Type B pancreatic cell (in vitro differentiated cells): ENCODE measurements at regions not wholly inside any gene's neighbourhood (a gene's known extent, or its start where the extent isn't known, plus 50 kb on each side); places are given as distances from the start of the nearest gene placed in this dataset.

Experiments used
- DNase-seq: peaks from one replicate; pipeline ENCODE4 v3.0.0; 2021; ENCODE audit warnings: mixed read lengths; ENCODE audit not compliant: unreplicated experiment; ENCODE audit errors: extremely low spot score
- H3K27ac Mint-ChIP-seq: 2 replicates; pipeline ENCODE4 v1.8.0; 2021; ENCODE audit warnings: mild to moderate bottlenecking, mixed read lengths
- H3K27me3 Mint-ChIP-seq: 2 replicates; pipeline ENCODE4 v1.8.0; 2021; ENCODE audit warnings: mixed read lengths
- H3K36me3 Mint-ChIP-seq: 2 replicates; pipeline ENCODE4 v1.8.0; 2021; ENCODE audit warnings: mixed read lengths
- H3K4me1 Mint-ChIP-seq: one replicate; pipeline ENCODE4 v1.8.0; 2021; ENCODE audit warnings: mixed read lengths; ENCODE audit not compliant: unreplicated experiment
- H3K4me3 Mint-ChIP-seq: 2 replicates; pipeline ENCODE4 v1.8.0; 2021; ENCODE audit warnings: mild to moderate bottlenecking, mixed read lengths
- H3K9me3 Mint-ChIP-seq: 2 replicates; pipeline ENCODE4 v1.8.0; 2021; ENCODE audit warnings: mixed read lengths
- CTCF ChIP-seq: fragments of 200-600 bp; sonication (generic); conservative IDR thresholded peaks from 2 replicates; pipeline ENCODE4 v1.5.0; 2021; ENCODE audit warnings: antibody characterized with exemption, mild to moderate bottlenecking

DNA sequence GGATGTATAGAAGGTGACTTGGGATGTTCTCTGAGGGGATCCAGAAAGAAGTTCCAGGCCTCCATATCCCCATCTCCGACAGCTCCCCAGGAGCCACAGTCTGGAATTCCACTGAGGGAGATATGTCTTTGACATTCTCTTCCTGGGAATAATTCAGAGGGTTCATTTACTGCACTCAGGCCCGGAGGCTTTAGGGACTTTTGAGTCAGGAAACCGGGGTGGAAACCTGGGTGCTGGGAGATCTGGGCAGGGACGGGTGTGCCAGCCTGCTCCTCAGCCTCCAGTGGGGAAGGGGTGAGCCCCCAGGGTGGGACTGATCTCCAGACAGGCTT, 147.7 kb downstream of the SMAD6 start:
- TF ChIP-seq CTCF = no peak
- no peak overlapping the region for H3K4me3 Mint-ChIP-seq
- H3K27me3 Mint-ChIP-seq = no peaks in the 10 kb centered on the region
- DNase-seq = no peak
- no peaks in the 10 kb centered on the region for H3K9me3 Mint-ChIP-seq
- no peaks in the 10 kb centered on the region for H3K36me3 Mint-ChIP-seq
- H3K27ac Mint-ChIP-seq = peak overlapping the region; percentile 56
- H3K4me1 Mint-ChIP-seq = peaks cover 29% of the 10 kb centered on the region

GRCh38 chr15:66850078-66850991, 148.3 kb downstream of the SMAD6 start:
- DNase-seq = no peak
- H3K9me3 Mint-ChIP-seq = no peaks in the 10 kb centered on the region
- peaks cover 3% of the 10 kb centered on the region for H3K27me3 Mint-ChIP-seq
- H3K4me1 Mint-ChIP-seq = peaks cover 28% of the 10 kb centered on the region
- H3K27ac Mint-ChIP-seq = peak overlapping the region; percentile 59
- no peaks in the 10 kb centered on the region for H3K36me3 Mint-ChIP-seq
- no peak overlapping the region for H3K4me3 Mint-ChIP-seq
- no peak for TF ChIP-seq CTCF

- Mint-ChIP-seq H3K36me3 (no peaks in the 10 kb centered on the region), H3K27ac (peak overlapping the region; percentile 59), H3K4me1 (peaks cover 25% of the 10 kb centered on the region), H3K9me3 (no peaks in the 10 kb centered on the region), H3K27me3 (peaks cover 3% of the 10 kb centered on the region), H3K4me3 (peak overlapping the region; percentile 59)
- no peak for TF ChIP-seq CTCF
- no peak for DNase-seq
Measured at GRCh38 chr15:66850996-66851310, 148.9 kb downstream of the SMAD6 start.

- no peaks in the 10 kb centered on the region for H3K36me3 Mint-ChIP-seq
- H3K27me3 Mint-ChIP-seq = peaks cover 3% of the 10 kb centered on the region
- peaks cover 23% of the 10 kb centered on the region for H3K4me1 Mint-ChIP-seq
- peak; percentile 89 for DNase-seq
- peak; percentile 99 for TF ChIP-seq CTCF
- no peaks in the 10 kb centered on the region for H3K9me3 Mint-ChIP-seq
- H3K27ac Mint-ChIP-seq = peak overlapping the region; percentile 59
- peak overlapping the region; percentile 59 for H3K4me3 Mint-ChIP-seq
Measured at GRCh38 chr15:66851311-66852063, 149.5 kb downstream of the SMAD6 start.

GRCh38 chr15:66852064-66852905, 150.2 kb downstream of the SMAD6 start:
- H3K27me3 Mint-ChIP-seq = peaks cover 3% of the 10 kb centered on the region
- no peak overlapping the region for H3K4me3 Mint-ChIP-seq
- H3K4me1 Mint-ChIP-seq = peaks cover 23% of the 10 kb centered on the region
- no peak for DNase-seq
- no peaks in the 10 kb centered on the region for H3K9me3 Mint-ChIP-seq
- peak overlapping the region; percentile 81 for H3K27ac Mint-ChIP-seq
- H3K36me3 Mint-ChIP-seq = no peaks in the 10 kb centered on the region
- no peak for TF ChIP-seq CTCF
